Esophagus squamous epithelium (tissue), 5 donors: ENCODE measurements at regions not wholly inside any gene's neighbourhood (a gene's known extent, or its start where the extent isn't known, plus 50 kb on each side); places are given as distances from the start of the nearest gene placed in this dataset.

ENCODE experiments used
- DNase-seq: peaks from one replicate; lab custom pipeline; 2025; lab: John Stamatoyannopoulos, UW
- H3K27ac ChIP-seq, 4 donors: fragments of 200-600 bp; sonication (generic); one replicate each; pipeline ENCODE4 v1.5.1; 2016 to 2019; ENCODE audit warnings: mild to moderate bottlenecking in 1 of 4
- H3K27me3 ChIP-seq, 4 donors: fragments of 200-600 bp; sonication (generic); 1 replicate in 3 of 4; 2 replicates in 1 of 4; pipeline versions ENCODE4 v1.5.1 to v1.6.0; 2017 to 2021; ENCODE audit warnings: antibody characterized with exemption in 1 of 4
- H3K36me3 ChIP-seq, 3 donors: fragments of 200-600 bp; sonication (generic); one replicate each; pipeline ENCODE4 v1.5.1; 2016 to 2019
- H3K4me1 ChIP-seq, 3 donors: fragments of 200-600 bp; sonication (generic); one replicate each; pipeline ENCODE4 v1.5.1; 2017 to 2019
- H3K4me3 ChIP-seq, 4 donors: fragments of 200-600 bp; sonication (generic); 1 replicate in 3 of 4; 2 replicates in 1 of 4; pipeline ENCODE4 v1.5.1; 2016 to 2019; ENCODE audit warnings: mild to moderate bottlenecking in 2 of 4, moderate library complexity in 1 of 4
- H3K9me3 ChIP-seq, 3 donors: fragments of 200-600 bp; sonication (generic); one replicate each; pipeline ENCODE4 v1.5.1; 2016 to 2019
- CTCF ChIP-seq, 6 experiments: fragments of 450-650 bp in 4 of 6; fragments of 200-600 bp in 2 of 6; sonication (generic) in 2 of 6; IDR thresholded peaks; one replicate each; pipeline ENCODE4 v1.5.1; 2016 to 2019; ENCODE audit warnings: antibody characterized with exemption in 6 of 6, mild to moderate bottlenecking in 4 of 6, moderate library complexity in 4 of 6
- POLR2A ChIP-seq, 4 donors: fragments of 450-650 bp; IDR thresholded peaks; one replicate each; pipeline ENCODE4 v1.6.1; 2017; ENCODE audit warnings: antibody characterized with exemption in 4 of 4, mild to moderate bottlenecking in 4 of 4, moderate library complexity in 3 of 4
- WGBS, 2 donors: methylation state at CpG; one replicate each; pipeline ENCODE4 v1.1.5; 2018; 5-methylcytosine and 5-hydroxymethylcytosine counted together
- intact Hi-C: fragments of 100-400 bp; cut with DNase I; formaldehyde crosslinking; loops from one replicate; pipeline ENCODE4 v1.15.0; 2022
- donor health status: DM: yes; HTN: yes; CAD: no.

- DNase-seq = no peak
- no peaks in the 10 kb centered on the region for H3K36me3 ChIP-seq
- TF ChIP-seq CTCF (IDR thresholded peaks at IDR 0.05) (no peak), POLR2A (IDR thresholded peaks at IDR 0.05) (no peak)
- H3K4me3 ChIP-seq = no peak overlapping the region
- H3K27me3 ChIP-seq = no peaks in the 10 kb centered on the region
- H3K9me3 ChIP-seq = no peaks in the 10 kb centered on the region
- no peaks in the 10 kb centered on the region for H3K4me1 ChIP-seq
- no peak overlapping the region for H3K27ac ChIP-seq
- intact Hi-C loops = no loop called here
- 52 to 66% methylated on average over 1 of the region's 1 CpG for WGBS, 2 donors
Observed at GRCh38 chr5:156031181-156031580, 295.8 kb upstream of the SGCD start.

GRCh38 chr5:156036640-156037039 is 290.3 kb upstream of the SGCD start:
- no peak for DNase-seq
- no peaks in the 10 kb centered on the region for H3K9me3 ChIP-seq
- H3K27me3 ChIP-seq = no peaks in the 10 kb centered on the region
- intact Hi-C loops = no loop called here
- no peaks in the 10 kb centered on the region for H3K4me1 ChIP-seq
- no peak overlapping the region for H3K27ac ChIP-seq
- no peak for TF ChIP-seq POLR2A (IDR thresholded peaks at IDR 0.05)
- TF ChIP-seq CTCF (IDR thresholded peaks at IDR 0.05) = no peak
- no peak overlapping the region for H3K4me3 ChIP-seq
- no peaks in the 10 kb centered on the region for H3K36me3 ChIP-seq

- H3K27me3 ChIP-seq = no peaks in the 10 kb centered on the region
- H3K27ac ChIP-seq = no peak overlapping the region
- H3K9me3 ChIP-seq = no peaks in the 10 kb centered on the region
- DNase-seq = no peak
- H3K4me1 ChIP-seq = no peaks in the 10 kb centered on the region
- H3K36me3 ChIP-seq = no peaks in the 10 kb centered on the region
- H3K4me3 ChIP-seq = no peak overlapping the region
- intact Hi-C loops = no loop called here
- 43 to 52% methylated on average over 2 of the region's 2 CpGs for WGBS, 2 donors
- no peak for TF ChIP-seq CTCF (IDR thresholded peaks at IDR 0.05)
- no peak for TF ChIP-seq POLR2A (IDR thresholded peaks at IDR 0.05)
Observed at GRCh38 chr5:156037151-156037909, 289.6 kb upstream of the SGCD start.

GRCh38 chr5:156042726-156043125 is 284.2 kb upstream of the SGCD start:
- Histone ChIP-seq H3K9me3 (no peaks in the 10 kb centered on the region), H3K4me1 (no peaks in the 10 kb centered on the region), H3K27ac (no peak overlapping the region), H3K27me3 (no peaks in the 10 kb centered on the region), H3K4me3 (no peak overlapping the region), H3K36me3 (no peaks in the 10 kb centered on the region)
- TF ChIP-seq POLR2A (IDR thresholded peaks at IDR 0.05) = no peak
- no peak for TF ChIP-seq CTCF (IDR thresholded peaks at IDR 0.05)
- DNase-seq = no peak
- intact Hi-C loops = no loop called here
- WGBS, 2 donors = 86 to 94% methylated on average over 1 of the region's 1 CpG

GRCh38 chr5:156043351-156043750 is 283.6 kb upstream of the SGCD start:
- Histone ChIP-seq H3K27me3 (no peaks in the 10 kb centered on the region), H3K36me3 (no peaks in the 10 kb centered on the region), H3K9me3 (no peaks in the 10 kb centered on the region), H3K27ac (no peak overlapping the region), H3K4me3 (no peak overlapping the region), H3K4me1 (no peaks in the 10 kb centered on the region)
- no peak for DNase-seq
- intact Hi-C loops = no loop called here
- TF ChIP-seq CTCF (IDR thresholded peaks at IDR 0.05) (no peak), POLR2A (IDR thresholded peaks at IDR 0.05) (no peak)
